Right lobe of liver (tissue), 6 donors: ENCODE measurements at regions not wholly inside any gene's neighbourhood (a gene's known extent, or its start where the extent isn't known, plus 50 kb on each side); places are given as distances from the start of the nearest gene placed in this dataset.

Experiments used
- ATAC-seq, 4 donors: fragments of 200-7000 bp; cut with Tn5 transposase; one replicate each; pipeline ENCODE4 v1.9.1; 2020; ENCODE audit warnings: mild to moderate bottlenecking in 4 of 4, moderate library complexity in 4 of 4
- DNase-seq, 3 donors: peaks; one replicate each; pipeline ENCODE4 v3.0.0-alpha.2; 2020
- H3K27ac ChIP-seq, 3 donors: fragments of 200-600 bp; one replicate each; pipeline ENCODE4 v1.8.0; 2022
- H3K27me3 ChIP-seq, 2 donors: fragments of 200-600 bp; one replicate each; pipeline ENCODE4 v1.8.0; 2022
- H3K36me3 ChIP-seq, 4 donors: fragments of 200-600 bp; sonication (generic) in 1 of 4; one replicate each; pipeline versions ENCODE4 v1.5.1 to v1.8.0; 2017 to 2022; ENCODE audit warnings: control low read depth in 1 of 4
- H3K4me1 ChIP-seq, 4 donors: fragments of 200-600 bp; sonication (generic) in 1 of 4; one replicate each; pipeline versions ENCODE4 v1.5.1 to v1.8.0; 2017 to 2022; ENCODE audit warnings: control low read depth in 1 of 4
- H3K4me3 ChIP-seq, 3 donors: fragments of 200-600 bp; one replicate each; pipeline ENCODE4 v1.8.0; 2022
- H3K9me3 ChIP-seq, 4 donors: fragments of 200-600 bp; sonication (generic) in 1 of 4; one replicate each; pipeline versions ENCODE4 v1.5.1 to v1.8.0; 2017 to 2022; ENCODE audit warnings: control low read depth in 1 of 4
- CTCF ChIP-seq, 4 donors: fragments of 200-600 bp in 3 of 4; fragments of 450-650 bp in 1 of 4; IDR thresholded peaks; one replicate each; pipeline versions ENCODE4 v1.5.1 to v1.8.0; 2016 to 2022; ENCODE audit warnings: antibody characterized with exemption in 4 of 4, mild to moderate bottlenecking in 2 of 4
- POLR2A ChIP-seq: fragments of 450-650 bp; IDR thresholded peaks from one replicate; pipeline ENCODE4 v1.6.1; 2017; ENCODE audit warnings: antibody characterized with exemption, mild to moderate bottlenecking
- WGBS: methylation state at CpG from one replicate; pipeline ENCODE4 v1.1.6; 2018; ENCODE audit warnings: low coverage, low lambda C conversion rate; ENCODE audit not compliant: insufficient coverage; ENCODE audit errors: missing lambda C conversion rate; 5-methylcytosine and 5-hydroxymethylcytosine counted together
- intact Hi-C, 2 donors: fragments of 100-400 bp; cut with DNase I; formaldehyde crosslinking; loops; one replicate each; pipeline versions ENCODE4 v1.11.2 to v1.14.1; 2022
- donor health status: DM: no; HTN: yes; CAD: no.
- donor health status: DM: no; HTN: no; CAD: no.
- donor health status: DM: no; HTN: no; CAD: no.
- donor health status: DM: no; HTN: yes; CAD: no.
- donor health status: DM: no; HTN: yes; CAD: no.

- H3K27me3 ChIP-seq, result no peaks in the 10 kb centered on the region
- no peaks in the 10 kb centered on the region for H3K4me1 ChIP-seq
- H3K36me3 ChIP-seq, result no peaks in the 10 kb centered on the region
- TF ChIP-seq POLR2A, result no peak
- TF ChIP-seq CTCF (IDR thresholded peaks at IDR 0.05), result no peak
- H3K4me3 ChIP-seq, result no peak overlapping the region
- H3K9me3 ChIP-seq, result peaks cover 0 to 5% (median 0%) of the 10 kb centered on the region in 4 donors
- intact Hi-C loops, result no loop called here
- H3K27ac ChIP-seq, result no peak overlapping the region
- no peak for ATAC-seq
- 65% methylated on average over 2 of the region's 2 CpGs for WGBS
- DNase-seq, result no peak
These were observed 128.1 kb downstream of the DMRTA1 start for GRCh38 chr9:22574740-22575139.

GRCh38 chr9:22580788-22581187, 134.2 kb downstream of the DMRTA1 start:
- Histone ChIP-seq H3K9me3 (peaks cover 0 to 6% (median 0%) of the 10 kb centered on the region in 4 donors), H3K4me1 (no peaks in the 10 kb centered on the region), H3K27me3 (no peaks in the 10 kb centered on the region), H3K4me3 (no peak overlapping the region), H3K27ac (no peak overlapping the region), H3K36me3 (no peaks in the 10 kb centered on the region)
- intact Hi-C loops, result no loop called here
- no peak for ATAC-seq
- 74% methylated on average over 3 of the region's 4 CpGs for WGBS
- TF ChIP-seq POLR2A (no peak), CTCF (IDR thresholded peaks at IDR 0.05) (no peak)
- DNase-seq, result no peak

GRCh38 chr9:22582221-22582620, 135.6 kb downstream of the DMRTA1 start:
- Histone ChIP-seq H3K27me3 (no peaks in the 10 kb centered on the region), H3K4me3 (no peak overlapping the region), H3K36me3 (no peaks in the 10 kb centered on the region), H3K4me1 (no peaks in the 10 kb centered on the region), H3K9me3 (peaks cover 0 to 6% (median 0%) of the 10 kb centered on the region in 4 donors), H3K27ac (no peak overlapping the region)
- no peak for ATAC-seq
- intact Hi-C loops, result no loop called here
- TF ChIP-seq CTCF (IDR thresholded peaks at IDR 0.05), result no peak
- TF ChIP-seq POLR2A, result no peak
- no peak for DNase-seq

GRCh38 chr9:22588918-22589317, 142.3 kb downstream of the DMRTA1 start:
- 29% methylated on average over 5 of the region's 5 CpGs for WGBS
- ATAC-seq (peak; percentile 80 to 91 (median 82)), DNase-seq (no peak)
- no peak overlapping the region for H3K27ac ChIP-seq
- no peaks in the 10 kb centered on the region for H3K36me3 ChIP-seq
- TF ChIP-seq POLR2A (no peak), CTCF (IDR thresholded peaks at IDR 0.05) (no peak)
- no peak overlapping the region for H3K4me3 ChIP-seq
- H3K27me3 ChIP-seq, result no peaks in the 10 kb centered on the region
- no peaks in the 10 kb centered on the region for H3K9me3 ChIP-seq
- intact Hi-C loops, result no loop called here
- no peaks in the 10 kb centered on the region for H3K4me1 ChIP-seq

GRCh38 chr9:22590336-22591033, 143.9 kb downstream of the DMRTA1 start:
- Histone ChIP-seq H3K27me3 (no peaks in the 10 kb centered on the region), H3K4me3 (no peak overlapping the region), H3K9me3 (no peaks in the 10 kb centered on the region), H3K27ac (no peak overlapping the region), H3K4me1 (no peaks in the 10 kb centered on the region), H3K36me3 (no peaks in the 10 kb centered on the region)
- WGBS, result 85% methylated on average over 1 of the region's 1 CpG
- intact Hi-C loops, result no loop called here
- TF ChIP-seq POLR2A (no peak), CTCF (IDR thresholded peaks at IDR 0.05) (no peak)
- DNase-seq (no peak), ATAC-seq (no peak)
